ENCODE measurements at regions not wholly inside any gene's neighbourhood (a gene's known extent, or its start where the extent isn't known, plus 50 kb on each side); places are given as distances from the start of the nearest gene placed in this dataset.

GRCh38 chr11:17157761-17158160 is 50.0 kb downstream of the PIK3C2A start:
- TF ChIP-seq CTCF (IDR thresholded peaks at IDR 0.05) (no peak), POLR2A (IDR thresholded peaks at IDR 0.05) (no peak)
